ENCODE measurements at regions not wholly inside any gene's neighbourhood (a gene's known extent, or its start where the extent isn't known, plus 50 kb on each side); places are given as distances from the start of the nearest gene placed in this dataset.
A peak's percentile ranks its signal among the peaks of the same experiment; 100 is the strongest.

GRCh38 chr2:224284134-224284946 lies 117.6 kb downstream of the FAM124B start:
- peak; percentile 55 to 81 (median 79) for TF ChIP-seq CTCF (optimal IDR thresholded peaks at IDR 0.05 in 1 of 3, IDR thresholded peaks at IDR 0.05 in 1 of 3, conservative IDR thresholded peaks at IDR 0.05 in 1 of 3; ENCODE audit: extremely low read depth in 1 of 3, insufficient read depth in 2 of 3, low read length in 3 of 3)
- TF ChIP-seq EZH2 (IDR thresholded peaks at IDR 0.05; ENCODE audit: low read length) = no peak
- Histone ChIP-seq H3K4me2 (ENCODE audit: control insufficient read depth, extremely low read depth, insufficient read depth, low read depth, low read length) (no peak overlapping the region), H3K27me3 (ENCODE audit: control insufficient read depth, extremely low read depth, insufficient read depth, low read length) (peaks cover 2% of the 10 kb centered on the region), H3K79me2 (ENCODE audit: control insufficient read depth, insufficient read depth, low read length) (no peaks in the 10 kb centered on the region), H3K27ac (ENCODE audit: control insufficient read depth, insufficient read depth, low read length) (no peak overlapping the region), H3K9me1 (ENCODE audit: control insufficient read depth, extremely low read depth, insufficient read depth, low read length) (no peaks in the 10 kb centered on the region), H4K20me1 (ENCODE audit: control insufficient read depth, extremely low read depth, insufficient read depth, low read length) (no peaks in the 10 kb centered on the region), H2AFZ (ENCODE audit: control insufficient read depth, low read length) (no peak overlapping the region), H3K36me3 (ENCODE audit: control insufficient read depth in 2 of 2, extremely low read depth in 1 of 2, insufficient read depth in 2 of 2, low read length in 2 of 2) (no peaks in the 10 kb centered on the region), H3K4me3 (ENCODE audit: control insufficient read depth in 2 of 3, extremely low read depth in 1 of 3, insufficient read depth in 2 of 3, low read depth in 1 of 3, low read length in 3 of 3) (no peak overlapping the region), H3K9ac (ENCODE audit: control insufficient read depth, extremely low read depth, insufficient read depth, low read length) (no peak overlapping the region), H3K9me3 (ENCODE audit: control insufficient read depth, low read depth, low read length) (no peaks in the 10 kb centered on the region), H3K4me1 (ENCODE audit: control insufficient read depth, extremely low read depth, insufficient read depth, low read length) (no peaks in the 10 kb centered on the region)
- dilution Hi-C loops (cut with MboI; ENCODE audit: extremely low pct_ligation_motif_present, low sequenced_read_pairs) = loop anchor here (25.0 kb wide), 1 partner anchor 297 kb away; no protein-coding TSS in a partner anchor
- DNase-seq (ENCODE audit: low read depth, low spot score) (no peak), FAIRE-seq (peak; percentile 53)

GRCh38 chr2:224283466-224283965 lies 118.4 kb downstream of the FAM124B start:
- H4K20me1 ChIP-seq (ENCODE audit: control insufficient read depth, extremely low read depth, insufficient read depth, low read length) = no peaks in the 10 kb centered on the region
- no peak overlapping the region for H3K4me2 ChIP-seq (ENCODE audit: control insufficient read depth, extremely low read depth, insufficient read depth, low read depth, low read length)
- FAIRE-seq = no peak
- H3K36me3 ChIP-seq (ENCODE audit: control insufficient read depth in 2 of 2, extremely low read depth in 1 of 2, insufficient read depth in 2 of 2, low read length in 2 of 2) = no peaks in the 10 kb centered on the region
- H3K27ac ChIP-seq (ENCODE audit: control insufficient read depth, insufficient read depth, low read length) = no peak overlapping the region
- peaks cover 2% of the 10 kb centered on the region for H3K27me3 ChIP-seq (ENCODE audit: control insufficient read depth, extremely low read depth, insufficient read depth, low read length)
- no peak overlapping the region for H3K4me3 ChIP-seq (ENCODE audit: control insufficient read depth in 2 of 3, extremely low read depth in 1 of 3, insufficient read depth in 2 of 3, low read depth in 1 of 3, low read length in 3 of 3)
- H3K4me1 ChIP-seq (ENCODE audit: control insufficient read depth, extremely low read depth, insufficient read depth, low read length) = peaks cover 6% of the 10 kb centered on the region
- H3K79me2 ChIP-seq (ENCODE audit: control insufficient read depth, insufficient read depth, low read length) = no peaks in the 10 kb centered on the region
- no peaks in the 10 kb centered on the region for H3K9me3 ChIP-seq (ENCODE audit: control insufficient read depth, low read depth, low read length)
- H3K9me1 ChIP-seq (ENCODE audit: control insufficient read depth, extremely low read depth, insufficient read depth, low read length) = no peaks in the 10 kb centered on the region
- no peak overlapping the region for H3K9ac ChIP-seq (ENCODE audit: control insufficient read depth, extremely low read depth, insufficient read depth, low read length)
- TF ChIP-seq EZH2 (IDR thresholded peaks at IDR 0.05; ENCODE audit: low read length) (no peak), CTCF (optimal IDR thresholded peaks at IDR 0.05 in 1 of 3, IDR thresholded peaks at IDR 0.05 in 1 of 3, conservative IDR thresholded peaks at IDR 0.05 in 1 of 3; ENCODE audit: extremely low read depth in 1 of 3, insufficient read depth in 2 of 3, low read length in 3 of 3) (no peak)
- no peak for DNase-seq (ENCODE audit: low read depth, low spot score)
- no peak overlapping the region for H2AFZ ChIP-seq (ENCODE audit: control insufficient read depth, low read length)
- dilution Hi-C loops (cut with MboI; ENCODE audit: extremely low pct_ligation_motif_present, low sequenced_read_pairs) = loop anchor here (25.0 kb wide), 1 partner anchor 296 kb away; no protein-coding TSS in a partner anchor
